ENCODE measurements at regions not wholly inside any gene's neighbourhood (a gene's known extent, or its start where the extent isn't known, plus 50 kb on each side); places are given as distances from the start of the nearest gene placed in this dataset.
A peak's percentile ranks its signal among the peaks of the same experiment; 100 is the strongest.
"Not testable (repeated sequence)": the region's sequence is repeated elsewhere in the genome, so short reads cannot be mapped to it uniquely, and the experiment has no call there.

- Mint-ChIP-seq H3K27ac (ENCODE audit: unreplicated experiment) (no peak overlapping the region), H3K27me3 (ENCODE audit: unreplicated experiment) (peaks cover 12% of the 10 kb centered on the region), H3K36me3 (ENCODE audit: unreplicated experiment) (no peaks in the 10 kb centered on the region), H3K4me3 (ENCODE audit: unreplicated experiment) (no peak overlapping the region), H3K9me3 (ENCODE audit: unreplicated experiment) (no peaks in the 10 kb centered on the region), H3K4me1 (ENCODE audit: unreplicated experiment) (no peaks in the 10 kb centered on the region)
- DNase-seq (ENCODE audit: extremely low spot score, unreplicated experiment) = no peak
- no peak for TF ChIP-seq CTCF (IDR thresholded peaks at IDR 0.05)
Observed at GRCh38 chr11:116043857-116044256, 539.6 kb upstream of the CADM1 start.

- not testable (repeated sequence) for H3K4me1 Mint-ChIP-seq (ENCODE audit: unreplicated experiment); H3K9me3 Mint-ChIP-seq (ENCODE audit: unreplicated experiment); H3K27ac Mint-ChIP-seq (ENCODE audit: unreplicated experiment); H3K36me3 Mint-ChIP-seq (ENCODE audit: unreplicated experiment); H3K4me3 Mint-ChIP-seq (ENCODE audit: unreplicated experiment)
- H3K27me3 Mint-ChIP-seq (ENCODE audit: unreplicated experiment) = peaks cover 12% of the 10 kb centered on the region
- peak; percentile 36 for DNase-seq (ENCODE audit: extremely low spot score, unreplicated experiment)
Observed at GRCh38 chr11:116043059-116043458, 538.8 kb upstream of the CADM1 start.

GRCh38 chr11:116042146-116042545 is 537.9 kb upstream of the CADM1 start:
- no peak for TF ChIP-seq CTCF (IDR thresholded peaks at IDR 0.05)
- peak; percentile 60 for DNase-seq (ENCODE audit: extremely low spot score, unreplicated experiment)
- Mint-ChIP-seq H3K36me3 (ENCODE audit: unreplicated experiment) (no peaks in the 10 kb centered on the region), H3K4me1 (ENCODE audit: unreplicated experiment) (peaks cover 5% of the 10 kb centered on the region), H3K27me3 (ENCODE audit: unreplicated experiment) (peaks cover 10% of the 10 kb centered on the region), H3K4me3 (ENCODE audit: unreplicated experiment) (no peak overlapping the region), H3K27ac (ENCODE audit: unreplicated experiment) (no peak overlapping the region), H3K9me3 (ENCODE audit: unreplicated experiment) (no peaks in the 10 kb centered on the region)

- no peaks in the 10 kb centered on the region for H3K36me3 Mint-ChIP-seq (ENCODE audit: unreplicated experiment)
- H3K4me1 Mint-ChIP-seq (ENCODE audit: unreplicated experiment) = peaks cover 5% of the 10 kb centered on the region
- no peak overlapping the region for H3K27ac Mint-ChIP-seq (ENCODE audit: unreplicated experiment)
- DNase-seq (ENCODE audit: extremely low spot score, unreplicated experiment) = no peak
- peaks cover 11% of the 10 kb centered on the region for H3K27me3 Mint-ChIP-seq (ENCODE audit: unreplicated experiment)
- no peak for TF ChIP-seq CTCF (IDR thresholded peaks at IDR 0.05)
- no peaks in the 10 kb centered on the region for H3K9me3 Mint-ChIP-seq (ENCODE audit: unreplicated experiment)
- no peak overlapping the region for H3K4me3 Mint-ChIP-seq (ENCODE audit: unreplicated experiment)
Observed at GRCh38 chr11:116037861-116038260, 533.6 kb upstream of the CADM1 start.

- H3K4me1 Mint-ChIP-seq (ENCODE audit: unreplicated experiment) = peaks cover 5% of the 10 kb centered on the region
- H3K36me3 Mint-ChIP-seq (ENCODE audit: unreplicated experiment) = no peaks in the 10 kb centered on the region
- peaks cover 11% of the 10 kb centered on the region for H3K27me3 Mint-ChIP-seq (ENCODE audit: unreplicated experiment)
- H3K4me3 Mint-ChIP-seq (ENCODE audit: unreplicated experiment) = no peak overlapping the region
- no peak for TF ChIP-seq CTCF (IDR thresholded peaks at IDR 0.05)
- H3K9me3 Mint-ChIP-seq (ENCODE audit: unreplicated experiment) = no peaks in the 10 kb centered on the region
- H3K27ac Mint-ChIP-seq (ENCODE audit: unreplicated experiment) = no peak overlapping the region
- DNase-seq (ENCODE audit: extremely low spot score, unreplicated experiment) = peak; percentile 64
Observed at GRCh38 chr11:116035977-116036376, 531.8 kb upstream of the CADM1 start.

GRCh38 chr11:116033931-116034553 is 529.8 kb upstream of the CADM1 start:
- H3K4me3 Mint-ChIP-seq (ENCODE audit: unreplicated experiment) = no peak overlapping the region
- H3K4me1 Mint-ChIP-seq (ENCODE audit: unreplicated experiment) = peaks cover 8% of the 10 kb centered on the region
- no peaks in the 10 kb centered on the region for H3K36me3 Mint-ChIP-seq (ENCODE audit: unreplicated experiment)
- no peak for TF ChIP-seq CTCF (IDR thresholded peaks at IDR 0.05)
- peak; percentile 57 for DNase-seq (ENCODE audit: extremely low spot score, unreplicated experiment)
- peaks cover 13% of the 10 kb centered on the region for H3K27me3 Mint-ChIP-seq (ENCODE audit: unreplicated experiment)
- no peak overlapping the region for H3K27ac Mint-ChIP-seq (ENCODE audit: unreplicated experiment)
- no peaks in the 10 kb centered on the region for H3K9me3 Mint-ChIP-seq (ENCODE audit: unreplicated experiment)
